Testis (tissue), 2 donors: ENCODE measurements at regions not wholly inside any gene's neighbourhood (a gene's known extent, or its start where the extent isn't known, plus 50 kb on each side); places are given as distances from the start of the nearest gene placed in this dataset.

Experiments used
- POLR2A ChIP-seq: fragments of 450-650 bp; IDR thresholded peaks from one replicate; pipeline ENCODE4 v1.6.1; 2017; ENCODE audit warnings: antibody characterized with exemption, mild to moderate bottlenecking, moderate library complexity
- TF ChIP-seq, protein P1 (sequence below), 3 experiments: fragments of 450-650 bp in 2 of 3; fragments of 200-600 bp in 1 of 3; sonication (generic) in 1 of 3; IDR thresholded peaks; one replicate each; pipeline ENCODE4 v1.5.1; 2016 to 2019; ENCODE audit warnings: antibody characterized with exemption in 3 of 3, mild to moderate bottlenecking in 2 of 3, moderate library complexity in 1 of 3

DNA sequence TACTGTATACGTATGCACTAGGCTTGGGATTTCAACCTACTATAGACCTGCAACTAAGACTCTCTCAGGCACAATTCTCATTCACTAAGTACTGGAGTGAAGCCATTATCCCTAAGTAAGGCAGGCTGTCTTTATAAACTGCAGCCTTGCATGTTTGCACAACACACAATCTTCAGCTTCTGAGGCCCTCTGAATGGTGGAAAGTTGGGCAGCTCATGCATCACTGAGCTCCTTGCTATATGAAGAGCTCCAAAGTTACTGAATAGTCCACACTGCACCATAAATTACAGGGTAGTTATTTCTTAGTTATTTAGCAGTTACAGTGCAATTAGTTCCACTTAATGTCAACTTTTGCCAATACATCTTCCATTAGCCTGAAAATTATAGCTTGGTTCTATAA, 384.6 kb downstream of the BRINP1 start:
- no peak for TF ChIP-seq POLR2A
- TF ChIP-seq, protein P1, sequence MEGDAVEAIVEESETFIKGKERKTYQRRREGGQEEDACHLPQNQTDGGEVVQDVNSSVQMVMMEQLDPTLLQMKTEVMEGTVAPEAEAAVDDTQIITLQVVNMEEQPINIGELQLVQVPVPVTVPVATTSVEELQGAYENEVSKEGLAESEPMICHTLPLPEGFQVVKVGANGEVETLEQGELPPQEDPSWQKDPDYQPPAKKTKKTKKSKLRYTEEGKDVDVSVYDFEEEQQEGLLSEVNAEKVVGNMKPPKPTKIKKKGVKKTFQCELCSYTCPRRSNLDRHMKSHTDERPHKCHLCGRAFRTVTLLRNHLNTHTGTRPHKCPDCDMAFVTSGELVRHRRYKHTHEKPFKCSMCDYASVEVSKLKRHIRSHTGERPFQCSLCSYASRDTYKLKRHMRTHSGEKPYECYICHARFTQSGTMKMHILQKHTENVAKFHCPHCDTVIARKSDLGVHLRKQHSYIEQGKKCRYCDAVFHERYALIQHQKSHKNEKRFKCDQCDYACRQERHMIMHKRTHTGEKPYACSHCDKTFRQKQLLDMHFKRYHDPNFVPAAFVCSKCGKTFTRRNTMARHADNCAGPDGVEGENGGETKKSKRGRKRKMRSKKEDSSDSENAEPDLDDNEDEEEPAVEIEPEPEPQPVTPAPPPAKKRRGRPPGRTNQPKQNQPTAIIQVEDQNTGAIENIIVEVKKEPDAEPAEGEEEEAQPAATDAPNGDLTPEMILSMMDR (IDR thresholded peaks at IDR 0.05) = no peak
